Prostate gland (tissue), 2 donors: ENCODE measurements at regions not wholly inside any gene's neighbourhood (a gene's known extent, or its start where the extent isn't known, plus 50 kb on each side); places are given as distances from the start of the nearest gene placed in this dataset.

ENCODE experiments used
- DNase-seq: peaks from one replicate; pipeline ENCODE4 v3.0.0-alpha.2; 2019; ENCODE audit warnings: low spot score
- H3K27ac ChIP-seq, 2 donors: fragments of 200-600 bp; sonication (generic); 2 replicates each; pipeline ENCODE4 v1.5.1; 2017 to 2019
- H3K27me3 ChIP-seq: fragments of 200-600 bp; sonication (generic); replicated peaks from 2 replicates; pipeline ENCODE4 v1.5.1; 2019; ENCODE audit not compliant: insufficient read depth
- H3K36me3 ChIP-seq, 2 donors: fragments of 200-600 bp; sonication (generic); 1 replicate in 1 of 2; 2 replicates in 1 of 2; pipeline versions ENCODE4 v1.5.1 to v1.8.1; 2017 to 2019
- H3K4me1 ChIP-seq: fragments of 200-600 bp; sonication (generic); replicated peaks from 2 replicates; pipeline ENCODE4 v1.5.1; 2019
- H3K4me3 ChIP-seq, 2 donors: fragments of 200-600 bp; sonication (generic); 2 replicates each; pipeline ENCODE4 v1.5.1; 2017 to 2019
- H3K9me3 ChIP-seq: fragments of 200-600 bp; sonication (generic); 2 replicates; pipeline ENCODE4 v1.5.1; 2017
- POLR2A ChIP-seq: fragments of 450-650 bp; IDR thresholded peaks from one replicate; pipeline ENCODE4 v1.6.1; 2016; ENCODE audit warnings: antibody characterized with exemption, mild to moderate bottlenecking
- POLR2AphosphoS5 ChIP-seq: sonication (generic); formaldehyde crosslinking; IDR thresholded peaks from one replicate; pipeline ENCODE4 v1.6.1; 2017; ENCODE audit warnings: antibody characterized with exemption
- WGBS: methylation state at CpG from one replicate; pipeline ENCODE4 v1.1.5; 2018; 5-methylcytosine and 5-hydroxymethylcytosine counted together
- intact Hi-C: fragments of 100-400 bp; cut with DNase I; formaldehyde crosslinking; loops from one replicate; pipeline ENCODE4 v1.14.2; 2022
- TF ChIP-seq, protein P1 (sequence below), 4 experiments: fragments of 200-600 bp in 2 of 4; fragments of 450-650 bp in 2 of 4; sonication (generic) in 2 of 4; IDR thresholded peaks; 1 replicate in 3 of 4; 2 replicates in 1 of 4; pipeline ENCODE4 v1.5.1; 2016 to 2019; ENCODE audit warnings: antibody characterized with exemption in 4 of 4, mild to moderate bottlenecking in 2 of 4, moderate library complexity in 2 of 4

DNA sequence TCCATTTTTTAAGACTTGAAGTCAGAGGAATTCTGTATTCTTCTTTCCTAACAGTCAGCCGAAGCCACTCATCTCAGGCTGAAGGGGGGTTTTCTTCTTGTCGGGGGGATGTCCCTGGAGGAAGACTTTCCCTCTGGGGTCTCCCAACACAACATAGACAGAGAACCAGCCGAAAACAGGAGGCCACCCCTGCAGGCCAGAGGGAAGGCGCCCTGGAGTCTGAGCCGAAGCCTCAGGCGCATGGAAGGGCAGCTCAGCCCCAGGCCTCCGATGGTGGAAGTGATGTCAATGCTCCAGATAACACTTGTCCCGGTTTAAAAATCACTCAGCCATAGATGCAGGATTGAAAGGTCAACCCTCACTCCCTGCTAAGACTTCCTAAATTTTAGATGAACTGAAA, 1393.0 kb downstream of the TBC1D22A start:
- no peaks in the 10 kb centered on the region for H3K4me1 ChIP-seq
- no peak overlapping the region for H3K27ac ChIP-seq
- no peak overlapping the region for H3K4me3 ChIP-seq
- intact Hi-C loops = no loop called here
- H3K27me3 ChIP-seq = no peaks in the 10 kb centered on the region
- H3K36me3 ChIP-seq = no peaks in the 10 kb centered on the region
- 84% methylated on average over 8 of the region's 8 CpGs for WGBS
- H3K9me3 ChIP-seq = no peaks in the 10 kb centered on the region
- TF ChIP-seq, protein P1, sequence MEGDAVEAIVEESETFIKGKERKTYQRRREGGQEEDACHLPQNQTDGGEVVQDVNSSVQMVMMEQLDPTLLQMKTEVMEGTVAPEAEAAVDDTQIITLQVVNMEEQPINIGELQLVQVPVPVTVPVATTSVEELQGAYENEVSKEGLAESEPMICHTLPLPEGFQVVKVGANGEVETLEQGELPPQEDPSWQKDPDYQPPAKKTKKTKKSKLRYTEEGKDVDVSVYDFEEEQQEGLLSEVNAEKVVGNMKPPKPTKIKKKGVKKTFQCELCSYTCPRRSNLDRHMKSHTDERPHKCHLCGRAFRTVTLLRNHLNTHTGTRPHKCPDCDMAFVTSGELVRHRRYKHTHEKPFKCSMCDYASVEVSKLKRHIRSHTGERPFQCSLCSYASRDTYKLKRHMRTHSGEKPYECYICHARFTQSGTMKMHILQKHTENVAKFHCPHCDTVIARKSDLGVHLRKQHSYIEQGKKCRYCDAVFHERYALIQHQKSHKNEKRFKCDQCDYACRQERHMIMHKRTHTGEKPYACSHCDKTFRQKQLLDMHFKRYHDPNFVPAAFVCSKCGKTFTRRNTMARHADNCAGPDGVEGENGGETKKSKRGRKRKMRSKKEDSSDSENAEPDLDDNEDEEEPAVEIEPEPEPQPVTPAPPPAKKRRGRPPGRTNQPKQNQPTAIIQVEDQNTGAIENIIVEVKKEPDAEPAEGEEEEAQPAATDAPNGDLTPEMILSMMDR (IDR thresholded peaks at IDR 0.05) = no peak
- TF ChIP-seq POLR2AphosphoS5 = no peak
- no peak for TF ChIP-seq POLR2A
- DNase-seq = no peak

DNA sequence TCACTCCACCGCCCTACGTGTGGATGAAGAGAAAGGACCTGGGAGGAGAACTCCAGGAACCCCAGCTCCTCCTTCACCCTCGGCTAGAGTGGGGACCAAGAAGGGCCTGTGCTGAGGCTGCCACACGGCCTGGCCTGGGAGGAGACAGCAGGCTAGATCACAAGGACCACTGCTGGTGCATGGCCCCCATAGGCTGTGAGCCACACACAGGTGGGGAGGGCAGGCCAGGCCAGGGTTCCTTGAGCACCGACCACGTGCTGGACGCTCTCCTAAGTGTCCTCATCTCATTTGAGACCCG, 1392.4 kb downstream of the TBC1D22A start:
- WGBS = 86% methylated on average over 8 of the region's 8 CpGs
- H3K4me3 ChIP-seq = no peak overlapping the region
- H3K36me3 ChIP-seq = no peaks in the 10 kb centered on the region
- TF ChIP-seq POLR2AphosphoS5 (no peak), POLR2A (no peak)
- TF ChIP-seq, protein P1 (IDR thresholded peaks at IDR 0.05) = no peak
- no peak for DNase-seq
- no peak overlapping the region for H3K27ac ChIP-seq
- H3K27me3 ChIP-seq = no peaks in the 10 kb centered on the region
- H3K4me1 ChIP-seq = no peaks in the 10 kb centered on the region
- intact Hi-C loops = no loop called here
- H3K9me3 ChIP-seq = no peaks in the 10 kb centered on the region

- TF ChIP-seq POLR2AphosphoS5 = no peak
- TF ChIP-seq, protein P1 (IDR thresholded peaks at IDR 0.05) = no peak
- Histone ChIP-seq H3K27me3 (no peaks in the 10 kb centered on the region), H3K9me3 (no peaks in the 10 kb centered on the region), H3K4me1 (no peaks in the 10 kb centered on the region), H3K36me3 (no peaks in the 10 kb centered on the region), H3K27ac (no peak overlapping the region), H3K4me3 (no peak overlapping the region)
- DNase-seq = no peak
- 94% methylated on average over 18 of the region's 18 CpGs for WGBS
- intact Hi-C loops = no loop called here
These were observed 1391.9 kb downstream of the TBC1D22A start for GRCh38 chr22:48154169-48154942.

DNA sequence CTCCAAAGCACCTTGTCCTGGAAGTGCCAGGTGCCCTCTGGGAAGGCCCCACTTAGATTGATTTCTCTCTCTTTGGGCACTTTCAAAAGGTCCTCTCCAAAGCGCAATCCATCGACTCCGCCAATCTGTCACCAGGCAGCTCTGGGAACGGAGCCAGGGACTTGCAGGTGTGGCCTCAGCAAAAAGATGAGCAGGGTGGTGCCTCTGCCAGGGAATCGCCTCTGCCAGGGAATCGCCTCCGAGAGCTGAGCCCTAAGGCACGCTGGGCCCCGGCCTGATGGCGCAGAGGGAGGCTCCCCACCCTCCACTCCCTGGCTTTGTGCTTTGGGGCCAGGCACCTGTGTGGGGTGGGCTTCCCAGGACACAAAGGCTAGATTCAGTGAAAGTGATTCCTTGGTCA, 1391.3 kb downstream of the TBC1D22A start:
- H3K36me3 ChIP-seq = no peaks in the 10 kb centered on the region
- TF ChIP-seq, protein P1 (IDR thresholded peaks at IDR 0.05) = no peak
- TF ChIP-seq POLR2A = no peak
- no peak for TF ChIP-seq POLR2AphosphoS5
- H3K4me3 ChIP-seq = no peak overlapping the region
- intact Hi-C loops = no loop called here
- WGBS = 27% methylated on average over 10 of the region's 10 CpGs
- no peaks in the 10 kb centered on the region for H3K4me1 ChIP-seq
- no peak overlapping the region for H3K27ac ChIP-seq
- no peaks in the 10 kb centered on the region for H3K27me3 ChIP-seq
- H3K9me3 ChIP-seq = no peaks in the 10 kb centered on the region
- no peak for DNase-seq

- 80% methylated on average over 16 of the region's 16 CpGs for WGBS
- Histone ChIP-seq H3K9me3 (no peaks in the 10 kb centered on the region), H3K27me3 (no peaks in the 10 kb centered on the region), H3K36me3 (no peaks in the 10 kb centered on the region), H3K4me3 (no peak overlapping the region), H3K4me1 (no peaks in the 10 kb centered on the region), H3K27ac (no peak overlapping the region)
- no peak for DNase-seq
- intact Hi-C loops = no loop called here
- TF ChIP-seq POLR2AphosphoS5 = no peak
- TF ChIP-seq, protein P1 (IDR thresholded peaks at IDR 0.05) = no peak
- no peak for TF ChIP-seq POLR2A
These were observed 1390.5 kb downstream of the TBC1D22A start for GRCh38 chr22:48152916-48153315.
